Muscle layer of colon (tissue), 2 donors: ENCODE measurements at regions not wholly inside any gene's neighbourhood (a gene's known extent, or its start where the extent isn't known, plus 50 kb on each side); places are given as distances from the start of the nearest gene placed in this dataset.

Experiments
- H3K27ac ChIP-seq: one replicate; pipeline ENCODE4 v1.7.0; 2013; ENCODE audit warnings: low read depth, mild to moderate bottlenecking, low read length, moderate library complexity
- H3K27me3 ChIP-seq, 2 donors: one replicate each; pipeline ENCODE4 v1.7.0; 2013; ENCODE audit warnings: low read length in 2 of 2, mild to moderate bottlenecking in 2 of 2; ENCODE audit not compliant: insufficient read depth in 2 of 2, control insufficient read depth in 1 of 2
- H3K36me3 ChIP-seq: one replicate; pipeline ENCODE4 v1.7.0; 2013; ENCODE audit warnings: mild to moderate bottlenecking, low read length; ENCODE audit not compliant: insufficient read depth
- H3K4me1 ChIP-seq: one replicate; pipeline ENCODE4 v1.7.0; 2013; ENCODE audit warnings: mild to moderate bottlenecking, low read length; ENCODE audit not compliant: insufficient read depth
- H3K4me3 ChIP-seq, 2 donors: one replicate each; pipeline ENCODE4 v1.7.0; 2013; ENCODE audit warnings: low read length in 2 of 2, low read depth in 1 of 2, mild to moderate bottlenecking in 1 of 2, moderate library complexity in 1 of 2
- H3K9ac ChIP-seq: one replicate; pipeline ENCODE4 v1.7.0; 2013; ENCODE audit warnings: low read length
- H3K9me3 ChIP-seq: one replicate; pipeline ENCODE4 v1.7.0; 2013; ENCODE audit warnings: mild to moderate bottlenecking, low read length
- donor health status: abdominal sarcoma.
- donor health status: Adenocarcinoma of cecum.

DNA sequence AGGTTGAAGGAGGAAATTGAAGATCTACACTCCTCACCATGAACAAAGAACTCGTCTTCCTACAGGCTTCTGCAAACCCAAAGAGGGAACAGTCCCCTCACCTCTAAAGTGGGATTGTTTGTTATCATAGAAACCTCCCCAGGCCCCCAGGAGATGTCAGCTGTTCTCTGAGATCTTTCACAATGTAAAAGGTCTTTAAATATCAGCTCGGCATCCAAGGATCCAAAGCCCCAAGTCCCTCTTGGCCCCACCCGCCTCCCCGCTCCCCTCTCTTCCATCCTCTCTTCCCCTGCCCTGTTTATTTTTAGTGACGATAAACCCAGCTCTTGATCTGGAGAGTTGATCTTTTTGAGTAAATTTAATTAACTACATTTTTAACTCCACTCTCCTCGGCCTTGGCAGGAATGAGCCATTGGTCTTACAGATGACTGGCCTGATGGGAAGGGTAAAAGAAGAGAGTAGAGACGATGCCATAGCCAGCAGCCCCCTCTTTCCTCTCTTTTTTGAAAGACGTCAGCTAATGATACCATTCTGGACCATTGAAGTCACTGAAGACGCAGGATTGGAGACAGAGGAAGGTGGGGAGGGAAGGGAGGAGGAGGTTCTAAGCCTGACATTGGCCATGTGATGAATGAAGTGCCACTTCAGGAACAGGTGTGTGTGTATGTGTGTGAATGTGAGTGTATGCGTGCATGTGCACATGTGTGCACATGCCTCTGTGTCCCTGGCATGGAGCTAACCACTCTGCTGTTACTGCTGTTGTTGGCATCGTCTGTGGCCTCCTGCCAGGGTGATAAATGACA is 521.8 kb downstream of the NTRK3 start:
- no peak overlapping the region for H3K9ac ChIP-seq
- H3K27ac ChIP-seq = no peak overlapping the region
- H3K36me3 ChIP-seq = no peaks in the 10 kb centered on the region
- H3K4me3 ChIP-seq = no peak overlapping the region
- no peaks in the 10 kb centered on the region for H3K27me3 ChIP-seq
- H3K9me3 ChIP-seq = no peaks in the 10 kb centered on the region
- H3K4me1 ChIP-seq = no peaks in the 10 kb centered on the region

DNA sequence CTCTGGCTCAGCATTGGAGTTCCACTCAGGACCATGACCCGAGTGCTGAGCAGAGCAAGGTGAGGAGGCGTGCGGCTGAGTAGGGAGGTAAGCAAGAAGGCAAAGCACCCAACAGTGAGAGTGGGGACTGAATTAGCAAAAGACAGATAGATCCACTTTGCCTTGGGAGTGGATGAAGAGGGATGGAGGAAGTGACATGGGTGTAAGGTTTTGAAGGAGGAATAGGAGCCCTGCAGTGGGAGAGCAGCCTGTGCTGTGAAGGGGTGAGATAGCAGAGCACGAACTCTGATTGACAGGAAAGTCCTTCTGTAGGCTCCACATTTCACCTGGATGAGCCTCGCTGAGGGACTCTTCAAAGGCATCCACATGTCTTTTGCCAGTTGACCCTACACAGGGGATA is 522.6 kb downstream of the NTRK3 start:
- H3K4me3 ChIP-seq = no peak overlapping the region
- H3K4me1 ChIP-seq = no peaks in the 10 kb centered on the region
- H3K27me3 ChIP-seq = no peaks in the 10 kb centered on the region
- H3K9ac ChIP-seq = no peak overlapping the region
- no peak overlapping the region for H3K27ac ChIP-seq
- no peaks in the 10 kb centered on the region for H3K9me3 ChIP-seq
- H3K36me3 ChIP-seq = no peaks in the 10 kb centered on the region

DNA sequence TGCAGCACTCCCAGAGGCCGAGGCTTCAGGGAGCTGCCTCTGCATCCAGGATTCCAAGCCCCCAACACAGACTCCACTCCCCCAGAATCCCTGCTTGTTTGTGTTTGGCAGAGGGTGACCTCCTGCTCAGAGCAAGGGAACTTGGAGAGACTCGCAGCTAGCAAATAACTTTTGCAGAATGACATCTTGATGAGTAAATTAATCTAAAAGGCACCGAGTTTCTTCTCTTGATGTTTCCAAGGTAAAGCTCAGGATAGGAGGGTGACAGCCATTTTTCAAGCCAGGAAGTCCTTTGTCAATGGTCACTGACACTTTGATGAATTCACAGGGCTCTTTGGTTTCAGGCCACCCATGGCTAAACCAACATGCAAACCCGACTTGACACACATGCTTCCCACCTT is 523.0 kb downstream of the NTRK3 start:
- no peaks in the 10 kb centered on the region for H3K9me3 ChIP-seq
- H3K27ac ChIP-seq = no peak overlapping the region
- H3K4me1 ChIP-seq = no peaks in the 10 kb centered on the region
- H3K27me3 ChIP-seq = no peaks in the 10 kb centered on the region
- no peaks in the 10 kb centered on the region for H3K36me3 ChIP-seq
- no peak overlapping the region for H3K9ac ChIP-seq
- no peak overlapping the region for H3K4me3 ChIP-seq

DNA sequence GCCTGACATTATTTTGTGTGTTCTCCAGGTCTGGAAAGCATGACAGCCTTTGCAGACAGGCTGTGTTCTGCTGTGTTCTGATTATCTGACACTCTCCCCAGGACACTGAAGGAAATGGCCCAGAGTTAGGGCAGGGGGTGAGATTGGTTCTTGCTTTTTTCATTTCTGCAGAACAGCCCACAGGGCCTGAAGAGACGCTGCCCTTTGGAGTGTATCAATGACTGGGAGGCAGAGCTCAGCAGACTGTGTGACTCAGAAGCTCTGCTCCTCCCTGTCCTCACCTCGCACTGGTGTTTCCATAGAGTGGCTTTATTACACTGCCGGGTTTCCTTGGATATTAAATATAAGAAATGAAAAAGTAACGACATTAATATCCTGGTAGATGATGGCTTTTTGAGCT is 523.6 kb downstream of the NTRK3 start:
- no peaks in the 10 kb centered on the region for H3K9me3 ChIP-seq
- no peak overlapping the region for H3K27ac ChIP-seq
- H3K4me3 ChIP-seq = no peak overlapping the region
- H3K27me3 ChIP-seq = no peaks in the 10 kb centered on the region
- no peak overlapping the region for H3K9ac ChIP-seq
- H3K4me1 ChIP-seq = no peaks in the 10 kb centered on the region
- no peaks in the 10 kb centered on the region for H3K36me3 ChIP-seq

DNA sequence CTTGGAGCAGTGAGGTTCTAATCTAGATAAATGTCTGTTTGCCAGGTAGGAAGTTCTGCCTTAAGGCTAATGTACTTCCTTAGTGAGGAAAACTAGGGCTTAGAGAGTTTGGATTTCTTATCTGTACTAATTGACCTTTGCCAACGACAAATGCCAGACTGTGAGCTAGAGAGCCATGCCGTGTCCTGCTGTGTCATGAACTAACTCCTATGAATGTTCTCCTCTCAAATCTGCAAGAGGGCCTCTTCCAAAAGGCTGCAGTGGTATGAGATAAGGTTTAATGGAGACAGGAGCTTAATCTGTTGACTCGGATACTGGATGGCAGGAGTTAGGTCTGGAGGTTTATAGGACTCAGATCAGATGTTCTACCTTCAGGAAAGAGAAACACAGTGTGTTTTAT is 524.9 kb downstream of the NTRK3 start:
- Histone ChIP-seq H3K9me3 (no peaks in the 10 kb centered on the region), H3K36me3 (no peaks in the 10 kb centered on the region), H3K27me3 (no peaks in the 10 kb centered on the region), H3K4me3 (no peak overlapping the region), H3K4me1 (no peaks in the 10 kb centered on the region), H3K27ac (no peak overlapping the region), H3K9ac (no peak overlapping the region)

DNA sequence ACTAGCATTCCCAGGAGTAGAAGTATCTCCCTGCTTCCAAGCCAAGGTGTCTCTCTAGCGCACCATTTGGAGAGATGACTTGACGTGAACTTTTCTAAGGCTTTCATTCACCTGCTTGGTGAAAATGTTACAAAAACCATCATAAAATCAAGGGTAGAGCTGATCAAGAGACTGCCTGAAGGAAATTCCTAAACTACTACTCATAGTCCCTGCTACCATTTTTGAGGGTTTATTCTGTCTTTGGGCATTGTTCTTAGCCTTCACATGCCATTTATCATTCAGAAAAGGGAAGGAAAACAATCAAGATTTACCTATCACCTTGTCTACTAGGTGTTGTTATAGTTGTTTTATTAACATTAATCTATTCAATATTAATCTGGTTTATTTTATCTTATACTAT is 525.8 kb downstream of the NTRK3 start:
- Histone ChIP-seq H3K27me3 (no peaks in the 10 kb centered on the region), H3K36me3 (no peaks in the 10 kb centered on the region)

DNA sequence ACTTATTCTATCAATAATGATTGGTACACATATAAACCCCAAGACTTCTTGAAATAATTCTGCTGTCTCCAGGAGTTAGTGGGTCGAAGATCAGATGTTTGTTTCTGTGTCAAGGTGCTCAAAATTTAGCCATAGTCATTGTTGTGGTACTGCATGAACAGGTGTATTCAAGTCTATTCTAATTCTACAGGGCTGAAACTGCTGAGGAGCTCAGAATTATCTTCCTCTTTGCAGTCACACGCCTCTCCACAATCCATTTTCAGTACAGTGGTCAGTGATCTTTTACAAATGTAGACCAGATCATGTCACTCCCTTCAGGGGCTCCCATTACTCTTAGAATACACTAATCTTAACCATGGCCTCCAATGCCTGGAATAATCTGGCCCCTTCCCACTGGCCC is 527.5 kb downstream of the NTRK3 start:
- Histone ChIP-seq H3K36me3 (no peaks in the 10 kb centered on the region), H3K9me3 (no peaks in the 10 kb centered on the region), H3K9ac (no peak overlapping the region), H3K27me3 (no peaks in the 10 kb centered on the region), H3K27ac (no peak overlapping the region), H3K4me1 (no peaks in the 10 kb centered on the region), H3K4me3 (no peak overlapping the region)

More for the DNA sequence above, 525.8 kb downstream of the NTRK3 start:
- H3K27ac ChIP-seq = no peak overlapping the region
- H3K9me3 ChIP-seq = no peaks in the 10 kb centered on the region
- no peak overlapping the region for H3K9ac ChIP-seq
- no peak overlapping the region for H3K4me3 ChIP-seq
- no peaks in the 10 kb centered on the region for H3K4me1 ChIP-seq

DNA sequence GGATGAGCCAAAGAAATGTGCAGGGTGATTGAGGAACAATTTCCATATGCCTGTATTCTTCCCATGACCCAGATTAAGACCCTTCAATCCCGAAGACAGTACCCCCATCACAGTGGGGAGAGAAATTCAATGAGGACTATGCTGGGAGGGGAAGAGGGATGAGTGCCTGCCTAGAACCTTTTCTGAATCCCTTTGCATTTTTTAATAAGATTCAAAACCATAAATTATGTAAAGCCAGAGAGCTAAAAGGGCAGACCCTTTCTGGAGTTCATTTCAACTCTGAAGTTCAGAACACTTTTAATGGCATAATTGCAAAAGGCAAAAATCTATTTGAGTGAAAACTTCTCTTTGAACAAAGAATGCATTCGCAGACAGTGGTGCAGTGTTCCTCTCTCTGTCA is 529.5 kb downstream of the NTRK3 start:
- H3K36me3 ChIP-seq = no peaks in the 10 kb centered on the region
- H3K9me3 ChIP-seq = no peaks in the 10 kb centered on the region
- H3K4me3 ChIP-seq = no peak overlapping the region

DNA sequence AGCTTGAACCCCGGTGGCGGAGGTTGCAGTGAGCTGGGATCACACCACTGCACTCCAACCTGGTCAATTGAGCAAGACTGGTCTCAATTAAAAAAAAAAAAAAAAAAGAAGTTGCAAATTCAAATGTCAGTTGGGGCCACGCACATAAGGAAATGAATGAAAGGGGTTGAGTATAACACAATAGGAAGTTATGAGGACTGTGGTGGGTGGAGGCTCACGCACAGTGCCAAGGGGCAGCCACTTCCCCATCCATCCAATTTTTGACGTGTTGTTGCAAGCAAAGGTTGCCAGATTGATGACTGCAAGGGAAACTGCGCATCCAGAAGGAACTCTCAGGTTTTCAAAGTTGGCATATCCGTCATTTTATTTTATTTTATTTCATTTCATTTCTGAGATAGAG is 532.2 kb downstream of the NTRK3 start:
- Histone ChIP-seq H3K27me3 (no peaks in the 10 kb centered on the region), H3K4me1 (no peaks in the 10 kb centered on the region), H3K36me3 (no peaks in the 10 kb centered on the region), H3K9me3 (no peaks in the 10 kb centered on the region), H3K9ac (no peak overlapping the region), H3K4me3 (no peak overlapping the region), H3K27ac (no peak overlapping the region)

More for the DNA sequence above, 529.5 kb downstream of the NTRK3 start:
- H3K9ac ChIP-seq = no peak overlapping the region
- no peaks in the 10 kb centered on the region for H3K4me1 ChIP-seq
- no peaks in the 10 kb centered on the region for H3K27me3 ChIP-seq
- H3K27ac ChIP-seq = no peak overlapping the region

DNA sequence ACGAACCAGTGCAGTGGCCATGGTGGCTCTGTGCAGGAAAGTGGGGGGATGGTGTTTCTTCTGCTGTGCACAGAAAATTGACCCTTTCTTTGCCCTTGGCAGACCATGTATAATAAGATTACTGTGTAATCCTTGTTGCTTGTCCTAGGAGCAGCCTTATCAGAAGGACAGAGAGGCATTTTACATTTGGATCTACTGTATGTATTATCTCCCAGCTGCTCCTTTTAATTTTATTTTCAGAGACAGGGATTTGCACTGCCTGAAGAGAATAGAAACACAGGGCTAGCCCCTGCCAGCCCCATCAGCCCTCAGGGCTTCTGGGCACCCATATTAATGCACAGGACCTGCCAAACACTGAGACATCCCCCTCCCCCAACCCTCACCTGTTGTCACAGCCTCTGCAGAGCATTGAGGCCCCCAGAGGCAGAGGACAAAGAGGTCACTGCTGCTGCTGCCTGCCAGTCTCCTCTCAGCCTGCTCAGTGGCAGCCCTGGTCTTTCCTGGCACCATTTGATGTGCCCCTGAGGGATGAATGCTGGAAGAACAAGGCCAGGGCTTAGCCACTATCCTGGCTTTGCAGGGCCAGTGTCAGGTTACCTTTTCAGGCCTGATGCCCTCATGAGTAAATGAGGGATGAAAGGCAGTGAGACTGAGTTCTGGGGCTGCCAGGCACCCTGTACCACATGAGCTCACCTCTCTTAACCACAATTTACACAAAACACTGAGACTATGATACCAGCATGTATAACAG is 533.4 kb downstream of the NTRK3 start:
- H3K4me1 ChIP-seq = no peaks in the 10 kb centered on the region
- no peak overlapping the region for H3K4me3 ChIP-seq
- H3K27ac ChIP-seq = no peak overlapping the region
- H3K9me3 ChIP-seq = no peaks in the 10 kb centered on the region
- H3K36me3 ChIP-seq = no peaks in the 10 kb centered on the region
- no peaks in the 10 kb centered on the region for H3K27me3 ChIP-seq
- no peak overlapping the region for H3K9ac ChIP-seq

DNA sequence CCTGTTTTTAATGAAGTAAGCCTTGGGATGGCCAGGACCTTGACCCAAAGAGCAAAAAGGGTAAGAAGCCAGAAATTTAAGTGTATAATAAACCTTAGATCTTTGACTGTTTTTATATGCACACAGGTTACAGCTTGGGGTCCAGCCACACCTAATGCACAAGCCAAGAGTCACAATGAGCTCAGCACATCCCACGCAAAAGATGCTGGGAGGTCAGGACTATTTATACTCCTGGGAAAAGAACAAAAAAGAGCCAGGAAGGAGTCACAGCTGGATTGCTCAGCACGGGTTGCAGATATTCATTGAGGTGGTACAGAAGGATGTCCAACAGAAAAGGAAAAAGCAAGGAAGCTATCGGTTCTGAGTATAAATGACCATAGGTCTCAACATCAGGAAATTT is 536.3 kb downstream of the NTRK3 start:
- Histone ChIP-seq H3K27me3 (no peaks in the 10 kb centered on the region), H3K4me1 (no peaks in the 10 kb centered on the region), H3K9ac (no peak overlapping the region), H3K4me3 (no peak overlapping the region), H3K36me3 (no peaks in the 10 kb centered on the region), H3K9me3 (no peaks in the 10 kb centered on the region), H3K27ac (no peak overlapping the region)

DNA sequence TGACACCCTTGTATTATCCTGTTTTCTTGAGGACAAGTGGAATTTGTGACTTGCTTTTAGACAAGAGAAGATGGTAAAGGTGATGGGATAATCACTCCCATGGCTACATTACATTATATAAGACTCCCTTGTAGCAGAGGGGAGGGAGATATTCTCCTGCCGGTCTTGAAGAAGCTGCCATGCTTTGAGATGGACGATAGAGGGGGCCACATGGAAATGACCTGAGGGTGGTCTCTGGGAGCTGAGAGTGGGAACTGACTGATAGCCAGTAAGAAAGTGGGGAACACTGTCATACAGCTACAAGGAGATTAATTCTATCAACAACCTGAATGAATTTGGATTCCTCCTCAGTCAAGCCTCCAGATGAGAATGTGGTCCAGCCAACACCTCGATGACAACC is 540.1 kb downstream of the NTRK3 start:
- H3K4me1 ChIP-seq = peaks cover 7% of the 10 kb centered on the region
- no peak overlapping the region for H3K9ac ChIP-seq
- no peaks in the 10 kb centered on the region for H3K27me3 ChIP-seq
- H3K27ac ChIP-seq = no peak overlapping the region
- no peaks in the 10 kb centered on the region for H3K36me3 ChIP-seq
- H3K4me3 ChIP-seq = no peak overlapping the region
- H3K9me3 ChIP-seq = no peaks in the 10 kb centered on the region
